ENCODE measurements at regions not wholly inside any gene's neighbourhood (a gene's known extent, or its start where the extent isn't known, plus 50 kb on each side); places are given as distances from the start of the nearest gene placed in this dataset.
A peak's percentile ranks its signal among the peaks of the same experiment; 100 is the strongest.

GRCh38 chrX:42107495-42108488 is 184.4 kb upstream of the CASK start:
- Histone ChIP-seq H3K36me3 (ENCODE audit: insufficient read depth, low read length) (no peaks in the 10 kb centered on the region), H3K4me2 (ENCODE audit: low read length) (no peak overlapping the region), H3K4me1 (ENCODE audit: insufficient read depth, low read length) (no peaks in the 10 kb centered on the region), H3K9ac (ENCODE audit: low read length) (no peak overlapping the region), H3K9me3 (ENCODE audit: insufficient read depth, low read depth, low read length) (no peaks in the 10 kb centered on the region), H4K20me1 (ENCODE audit: insufficient read depth, low read length) (no peaks in the 10 kb centered on the region), H2AFZ (ENCODE audit: low read depth, low read length) (no peak overlapping the region), H3K27me3 (ENCODE audit: insufficient read depth, low read length) (no peaks in the 10 kb centered on the region), H3K79me2 (ENCODE audit: insufficient read depth, low read length) (no peaks in the 10 kb centered on the region), H3K4me3 (ENCODE audit: insufficient read depth, low read depth, low read length) (no peak overlapping the region), H3K27ac (ENCODE audit: low read depth, low read length) (no peak overlapping the region)
- Mint-ChIP-seq H3K27me3 (ENCODE audit: low read depth, unreplicated experiment) (no peaks in the 10 kb centered on the region), H3K4me1 (ENCODE audit: low read depth, unreplicated experiment) (no peaks in the 10 kb centered on the region), H3K36me3 (ENCODE audit: low read depth, unreplicated experiment) (no peaks in the 10 kb centered on the region), H3K27ac (ENCODE audit: unreplicated experiment) (no peak overlapping the region), H3K4me3 (ENCODE audit: unreplicated experiment) (no peak overlapping the region), H3K9me3 (ENCODE audit: unreplicated experiment) (no peaks in the 10 kb centered on the region)
- peak; percentile 34 for FAIRE-seq
- TF ChIP-seq, protein P1, sequence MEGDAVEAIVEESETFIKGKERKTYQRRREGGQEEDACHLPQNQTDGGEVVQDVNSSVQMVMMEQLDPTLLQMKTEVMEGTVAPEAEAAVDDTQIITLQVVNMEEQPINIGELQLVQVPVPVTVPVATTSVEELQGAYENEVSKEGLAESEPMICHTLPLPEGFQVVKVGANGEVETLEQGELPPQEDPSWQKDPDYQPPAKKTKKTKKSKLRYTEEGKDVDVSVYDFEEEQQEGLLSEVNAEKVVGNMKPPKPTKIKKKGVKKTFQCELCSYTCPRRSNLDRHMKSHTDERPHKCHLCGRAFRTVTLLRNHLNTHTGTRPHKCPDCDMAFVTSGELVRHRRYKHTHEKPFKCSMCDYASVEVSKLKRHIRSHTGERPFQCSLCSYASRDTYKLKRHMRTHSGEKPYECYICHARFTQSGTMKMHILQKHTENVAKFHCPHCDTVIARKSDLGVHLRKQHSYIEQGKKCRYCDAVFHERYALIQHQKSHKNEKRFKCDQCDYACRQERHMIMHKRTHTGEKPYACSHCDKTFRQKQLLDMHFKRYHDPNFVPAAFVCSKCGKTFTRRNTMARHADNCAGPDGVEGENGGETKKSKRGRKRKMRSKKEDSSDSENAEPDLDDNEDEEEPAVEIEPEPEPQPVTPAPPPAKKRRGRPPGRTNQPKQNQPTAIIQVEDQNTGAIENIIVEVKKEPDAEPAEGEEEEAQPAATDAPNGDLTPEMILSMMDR (IDR thresholded peaks at IDR 0.05; ENCODE audit: insufficient read depth, low read depth, low read length): no peak
- DNase-seq (ENCODE audit: low read depth): no peak

- H4K20me1 ChIP-seq (ENCODE audit: insufficient read depth, low read length): no peaks in the 10 kb centered on the region
- H3K27ac ChIP-seq (ENCODE audit: low read depth, low read length): no peak overlapping the region
- no peak overlapping the region for H3K4me3 ChIP-seq (ENCODE audit: insufficient read depth, low read depth, low read length)
- no peaks in the 10 kb centered on the region for H3K36me3 ChIP-seq (ENCODE audit: insufficient read depth, low read length)
- peak; percentile 34 for FAIRE-seq
- H3K27me3 ChIP-seq (ENCODE audit: insufficient read depth, low read length): no peaks in the 10 kb centered on the region
- no peak overlapping the region for H3K4me2 ChIP-seq (ENCODE audit: low read length)
- no peaks in the 10 kb centered on the region for H3K79me2 ChIP-seq (ENCODE audit: insufficient read depth, low read length)
- H3K9me3 ChIP-seq (ENCODE audit: insufficient read depth, low read depth, low read length): no peaks in the 10 kb centered on the region
- no peak overlapping the region for H3K27ac Mint-ChIP-seq (ENCODE audit: unreplicated experiment)
- TF ChIP-seq, protein P1 (IDR thresholded peaks at IDR 0.05; ENCODE audit: insufficient read depth, low read depth, low read length): no peak
- TF ChIP-seq EZH2 (IDR thresholded peaks at IDR 0.05; ENCODE audit: insufficient read depth, low read length): no peak
- H3K4me3 Mint-ChIP-seq (ENCODE audit: unreplicated experiment): no peak overlapping the region
- H3K4me1 Mint-ChIP-seq (ENCODE audit: low read depth, unreplicated experiment): no peaks in the 10 kb centered on the region
- no peak overlapping the region for H2AFZ ChIP-seq (ENCODE audit: low read depth, low read length)
- no peaks in the 10 kb centered on the region for H3K27me3 Mint-ChIP-seq (ENCODE audit: low read depth, unreplicated experiment)
- no peak overlapping the region for H3K9ac ChIP-seq (ENCODE audit: low read length)
- H3K4me1 ChIP-seq (ENCODE audit: insufficient read depth, low read length): no peaks in the 10 kb centered on the region
- H3K9me3 Mint-ChIP-seq (ENCODE audit: unreplicated experiment): no peaks in the 10 kb centered on the region
- DNase-seq (ENCODE audit: low read depth): no peak
- no peaks in the 10 kb centered on the region for H3K36me3 Mint-ChIP-seq (ENCODE audit: low read depth, unreplicated experiment)
These were observed 183.2 kb upstream of the CASK start for GRCh38 chrX:42106556-42106955.
